Uterus (tissue), 3 donors: ENCODE measurements at regions not wholly inside any gene's neighbourhood (a gene's known extent, or its start where the extent isn't known, plus 50 kb on each side); places are given as distances from the start of the nearest gene placed in this dataset.

Experiments used
- DNase-seq, 2 donors: peaks; one replicate each; pipeline ENCODE4 v3.0.0-alpha.2; 2019 to 2020
- H3K27ac ChIP-seq, 2 donors: fragments of 200-600 bp; sonication (generic); 1 replicate in 1 of 2; 2 replicates in 1 of 2; pipeline ENCODE4 v1.5.1; 2016 to 2018
- H3K27me3 ChIP-seq, 2 donors: fragments of 200-600 bp; sonication (generic); one replicate each; pipeline ENCODE4 v1.5.1; 2018 to 2019; ENCODE audit warnings: control low read depth in 1 of 2
- H3K36me3 ChIP-seq, 2 donors: fragments of 200-600 bp; sonication (generic); one replicate each; pipeline ENCODE4 v1.5.1; 2019; ENCODE audit warnings: control low read depth in 1 of 2
- H3K4me1 ChIP-seq, 2 donors: fragments of 200-600 bp; sonication (generic); one replicate each; pipeline ENCODE4 v1.5.1; 2018 to 2019; ENCODE audit warnings: control low read depth in 1 of 2
- H3K4me3 ChIP-seq, 2 donors: fragments of 200-600 bp; sonication (generic); 1 replicate in 1 of 2; 2 replicates in 1 of 2; pipeline ENCODE4 v1.5.1; 2018 to 2019; ENCODE audit warnings: mild to moderate bottlenecking in 1 of 2
- H3K9me3 ChIP-seq, 2 donors: fragments of 200-600 bp; sonication (generic); one replicate each; pipeline ENCODE4 v1.5.1; 2019; ENCODE audit warnings: control low read depth in 1 of 2
- POLR2A ChIP-seq, 2 donors: fragments of 450-650 bp; IDR thresholded peaks; one replicate each; pipeline ENCODE4 v1.6.1; 2016; ENCODE audit warnings: antibody characterized with exemption in 2 of 2, mild to moderate bottlenecking in 1 of 2, moderate library complexity in 1 of 2
- intact Hi-C: fragments of 100-400 bp; cut with DNase I; formaldehyde crosslinking; loops from one replicate; pipeline ENCODE4 v1.15.1; 2023; ENCODE audit warnings: low total_unique reads
- TF ChIP-seq, protein P1 (sequence below), 4 experiments: fragments of 200-600 bp in 2 of 4; fragments of 450-650 bp in 2 of 4; sonication (generic) in 2 of 4; IDR thresholded peaks; one replicate each; pipeline ENCODE4 v1.5.1; 2016 to 2019; ENCODE audit warnings: antibody characterized with exemption in 4 of 4, mild to moderate bottlenecking in 2 of 4, moderate library complexity in 1 of 4
- donor health status: DM: yes; HTN: yes; CAD: no.

DNA sequence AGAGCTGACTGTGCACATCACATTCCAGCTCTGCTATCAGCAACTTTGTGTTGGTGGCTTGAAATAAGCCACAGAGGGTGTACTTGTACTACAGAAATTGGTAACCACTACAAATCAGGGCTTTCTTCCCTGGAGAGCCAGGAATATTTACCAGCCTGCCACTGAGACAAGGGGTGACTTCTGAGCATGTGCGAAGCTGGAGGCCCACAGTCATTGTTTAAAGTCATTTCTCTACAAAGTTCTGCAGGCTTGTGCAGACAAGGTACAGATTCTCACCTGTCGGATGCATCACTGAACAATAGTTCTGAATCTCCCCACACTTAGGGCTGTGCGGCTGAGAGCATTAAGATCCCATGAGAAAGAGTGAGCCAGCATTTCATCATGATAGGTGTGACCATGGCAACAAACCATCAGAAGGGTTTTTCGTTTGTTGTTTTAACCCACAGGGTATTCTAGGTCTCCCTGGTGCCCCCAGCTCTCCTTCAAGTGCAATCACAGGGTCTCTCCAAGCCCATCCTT, 292.8 kb downstream of the CDC5L start:
- no peak for DNase-seq
- Histone ChIP-seq H3K4me3 (no peak overlapping the region), H3K27me3 (no peaks in the 10 kb centered on the region), H3K27ac (no peak overlapping the region), H3K4me1 (no peaks in the 10 kb centered on the region), H3K36me3 (no peaks in the 10 kb centered on the region), H3K9me3 (no peaks in the 10 kb centered on the region)
- intact Hi-C loops, result no loop called here
- no peak for TF ChIP-seq POLR2A (IDR thresholded peaks at IDR 0.05)
- TF ChIP-seq, protein P1, sequence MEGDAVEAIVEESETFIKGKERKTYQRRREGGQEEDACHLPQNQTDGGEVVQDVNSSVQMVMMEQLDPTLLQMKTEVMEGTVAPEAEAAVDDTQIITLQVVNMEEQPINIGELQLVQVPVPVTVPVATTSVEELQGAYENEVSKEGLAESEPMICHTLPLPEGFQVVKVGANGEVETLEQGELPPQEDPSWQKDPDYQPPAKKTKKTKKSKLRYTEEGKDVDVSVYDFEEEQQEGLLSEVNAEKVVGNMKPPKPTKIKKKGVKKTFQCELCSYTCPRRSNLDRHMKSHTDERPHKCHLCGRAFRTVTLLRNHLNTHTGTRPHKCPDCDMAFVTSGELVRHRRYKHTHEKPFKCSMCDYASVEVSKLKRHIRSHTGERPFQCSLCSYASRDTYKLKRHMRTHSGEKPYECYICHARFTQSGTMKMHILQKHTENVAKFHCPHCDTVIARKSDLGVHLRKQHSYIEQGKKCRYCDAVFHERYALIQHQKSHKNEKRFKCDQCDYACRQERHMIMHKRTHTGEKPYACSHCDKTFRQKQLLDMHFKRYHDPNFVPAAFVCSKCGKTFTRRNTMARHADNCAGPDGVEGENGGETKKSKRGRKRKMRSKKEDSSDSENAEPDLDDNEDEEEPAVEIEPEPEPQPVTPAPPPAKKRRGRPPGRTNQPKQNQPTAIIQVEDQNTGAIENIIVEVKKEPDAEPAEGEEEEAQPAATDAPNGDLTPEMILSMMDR (IDR thresholded peaks at IDR 0.05), result no peak

DNA sequence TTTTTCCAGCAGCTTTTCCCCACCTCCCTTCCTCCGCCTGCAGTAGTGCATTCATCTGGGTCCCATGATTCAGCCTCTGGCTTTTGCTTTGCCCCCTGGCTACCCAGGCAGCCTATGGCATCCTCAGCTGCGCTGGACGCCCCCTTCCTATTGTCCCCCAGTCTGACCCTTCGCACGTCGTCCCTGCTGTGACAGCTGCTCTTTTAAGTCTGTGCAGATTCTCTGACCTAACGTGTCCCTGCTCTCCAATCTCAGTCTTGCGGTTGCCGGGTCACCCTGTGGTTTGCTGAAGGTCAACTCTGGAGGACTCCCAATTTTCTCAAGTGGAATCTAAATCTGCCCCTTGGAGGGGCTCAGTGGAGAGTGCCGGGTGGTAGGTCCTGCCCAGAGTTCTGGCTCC, 294.3 kb downstream of the CDC5L start:
- intact Hi-C loops, result no loop called here
- no peaks in the 10 kb centered on the region for H3K27me3 ChIP-seq
- H3K9me3 ChIP-seq, result no peaks in the 10 kb centered on the region
- H3K4me3 ChIP-seq, result no peak overlapping the region
- TF ChIP-seq, protein P1 (IDR thresholded peaks at IDR 0.05), result no peak
- no peak overlapping the region for H3K27ac ChIP-seq
- no peak for DNase-seq
- H3K36me3 ChIP-seq, result no peaks in the 10 kb centered on the region
- no peaks in the 10 kb centered on the region for H3K4me1 ChIP-seq

DNA sequence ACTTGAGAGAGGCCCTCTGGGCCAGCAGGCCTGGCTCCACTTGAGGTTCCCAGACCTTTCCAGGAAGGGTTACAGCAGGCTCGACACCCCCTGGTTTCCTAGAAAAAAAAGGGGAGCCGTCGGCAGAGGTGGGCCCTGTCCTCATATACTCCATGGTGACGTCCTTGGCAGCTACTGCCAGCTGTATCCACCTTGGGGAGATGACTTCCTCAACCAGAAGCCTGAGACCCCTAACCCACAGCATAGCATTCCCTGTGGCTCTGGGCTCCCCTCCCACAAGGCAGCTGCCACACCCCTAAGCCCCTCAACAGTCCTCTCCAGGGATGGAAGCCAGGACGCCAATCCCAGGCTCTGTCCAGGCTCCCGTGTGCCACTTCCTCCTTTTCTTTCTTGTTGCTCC, 294.8 kb downstream of the CDC5L start:
- TF ChIP-seq, protein P1 (IDR thresholded peaks at IDR 0.05), result no peak
- no peak for TF ChIP-seq POLR2A (IDR thresholded peaks at IDR 0.05)
- intact Hi-C loops, result no loop called here
- DNase-seq, result no peak
- Histone ChIP-seq H3K36me3 (no peaks in the 10 kb centered on the region), H3K27me3 (no peaks in the 10 kb centered on the region), H3K9me3 (no peaks in the 10 kb centered on the region), H3K4me1 (no peaks in the 10 kb centered on the region), H3K4me3 (no peak overlapping the region), H3K27ac (no peak overlapping the region)

DNA sequence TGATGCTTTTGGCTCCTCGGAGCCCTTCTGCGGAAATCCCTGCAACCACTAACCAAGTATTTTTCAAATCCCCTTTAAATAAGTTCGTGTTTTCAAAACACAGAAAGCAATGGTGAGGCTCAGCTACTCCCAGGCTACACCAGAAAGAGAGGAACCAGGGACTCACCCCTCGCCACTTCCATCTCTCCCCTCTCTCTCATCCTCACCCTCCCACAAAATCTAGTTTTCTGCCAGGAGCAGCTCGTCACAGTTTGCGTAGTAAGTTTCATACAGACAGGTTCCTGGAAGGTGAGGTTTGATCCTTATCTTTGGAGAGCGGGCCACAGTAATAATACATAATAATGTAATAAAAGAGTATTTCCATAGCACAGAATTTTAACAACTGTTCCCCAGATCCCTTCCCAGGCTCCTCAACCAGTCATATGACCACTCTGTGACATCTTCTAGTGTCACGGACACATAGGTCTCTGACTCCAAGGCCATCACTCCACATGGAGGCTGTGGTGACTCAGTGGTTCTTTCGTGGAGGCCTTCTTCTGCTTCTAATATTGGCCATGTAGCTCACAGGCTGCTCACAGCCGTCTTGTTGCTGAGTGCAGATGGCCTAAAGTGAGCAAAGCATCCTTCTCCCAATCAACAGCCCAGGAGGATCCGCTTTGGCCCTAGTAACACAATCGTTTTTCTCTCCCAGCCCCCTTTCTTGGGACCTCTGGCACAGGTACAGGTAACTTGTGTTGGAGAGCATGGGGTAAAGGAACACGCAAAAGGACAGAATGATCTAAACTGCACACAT, 295.7 kb downstream of the CDC5L start:
- no peak overlapping the region for H3K4me3 ChIP-seq
- no peak overlapping the region for H3K27ac ChIP-seq
- TF ChIP-seq, protein P1 (IDR thresholded peaks at IDR 0.05), result no peak
- DNase-seq, result no peak
- no peaks in the 10 kb centered on the region for H3K4me1 ChIP-seq
- no peaks in the 10 kb centered on the region for H3K9me3 ChIP-seq
- no peaks in the 10 kb centered on the region for H3K27me3 ChIP-seq
- intact Hi-C loops, result no loop called here
- H3K36me3 ChIP-seq, result no peaks in the 10 kb centered on the region

DNA sequence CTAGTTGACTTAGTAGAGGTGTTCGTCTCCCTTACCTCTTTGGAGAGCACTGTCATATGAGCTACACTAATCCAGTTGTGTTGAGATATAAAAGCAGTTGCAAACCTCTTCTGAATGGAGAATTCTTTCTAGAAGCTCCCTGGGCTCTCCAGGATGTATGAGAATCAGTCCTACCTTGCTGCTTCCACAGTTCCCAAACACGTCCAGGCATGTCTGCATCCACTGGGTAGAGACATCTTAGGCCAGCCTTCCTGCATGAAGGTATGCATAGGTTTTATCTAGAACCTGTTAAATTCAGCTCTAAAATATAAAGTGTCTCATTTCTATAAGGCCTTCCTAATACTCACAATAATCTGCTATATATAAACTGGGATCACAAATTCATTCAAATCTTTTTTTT, 297.7 kb downstream of the CDC5L start:
- Histone ChIP-seq H3K4me3 (no peak overlapping the region), H3K27me3 (no peaks in the 10 kb centered on the region), H3K27ac (no peak overlapping the region), H3K36me3 (no peaks in the 10 kb centered on the region), H3K4me1 (no peaks in the 10 kb centered on the region), H3K9me3 (no peaks in the 10 kb centered on the region)
- intact Hi-C loops, result no loop called here
- TF ChIP-seq, protein P1 (IDR thresholded peaks at IDR 0.05), result no peak
- TF ChIP-seq POLR2A (IDR thresholded peaks at IDR 0.05), result no peak
- no peak for DNase-seq
